GM12878 (cell line): ENCODE measurements at regions not wholly inside any gene's neighbourhood (a gene's known extent, or its start where the extent isn't known, plus 50 kb on each side); places are given as distances from the start of the nearest gene placed in this dataset.

Experiments used
- ATAC-seq: fragments of 200-7000 bp; cut with Tn5 transposase; 3 replicates; pipeline ENCODE4 v1.9.1; 2020; ENCODE audit warnings: mild to moderate bottlenecking, moderate library complexity
- BruUV-seq: library from RNA; stranded (reverse); fragments of 400-500 nt; replicated peaks from 2 replicates; lab custom pipeline; 2021; lab: Mats Ljungman, UMichigan
- CTCF ChIA-PET: fragments of 300-600 bp; sonication (Branson Sonifier 250); formaldehyde crosslinking; extraction: SDS; loops from one replicate; lab custom pipeline; 2021; ENCODE audit warnings: inconsistent platforms; lab: Yijun Ruan, JAX
- POLR2A ChIA-PET: fragments of 350-600 bp; formaldehyde crosslinking; extraction: SDS; loops from one replicate; lab custom pipeline; 2021; ENCODE audit warnings: inconsistent platforms; lab: Charles Lee
- RAD21 ChIA-PET: fragments of 300-600 bp; sonication (Branson Sonifier 250); formaldehyde crosslinking; loops from one replicate; lab custom pipeline; 2023; ENCODE audit warnings: antibody characterized with exemption; ENCODE audit not compliant: unreplicated experiment; lab: Charles Lee
- SMC1A ChIA-PET: fragments of 300-600 bp; sonication (Branson Sonifier 250); formaldehyde crosslinking; loops from one replicate; lab custom pipeline; 2023; ENCODE audit not compliant: unreplicated experiment, uncharacterized antibody; lab: Charles Lee
- DNase-seq: peaks from one replicate; pipeline ENCODE4 v3.0.0-alpha.2; 2011; ENCODE audit warnings: low read depth, low spot score
- FAIRE-seq: peaks from 3 replicates; lab custom pipeline; 2011; peaks lifted over from hg19 to GRCh38; lab: Jason Lieb, UNC
- H2AFZ ChIP-seq: 2 replicates; pipeline ENCODE4 v1.6.0; 2011; ENCODE audit warnings: low read depth, low read length, control low read depth; ENCODE audit not compliant: control insufficient read depth
- H3K27ac ChIP-seq: 2 replicates; pipeline ENCODE4 v1.5.1; 2011; ENCODE audit warnings: control low read depth; ENCODE audit not compliant: control insufficient read depth, insufficient read depth
- H3K27me3 ChIP-seq, 2 experiments: replicated peaks in 1 of 2; 2 replicates each; pipeline versions ENCODE4 v1.6.0 to v1.6.1; 2011; ENCODE audit warnings: low read length in 1 of 2; ENCODE audit not compliant: control insufficient read depth in 2 of 2, insufficient read depth in 2 of 2
- H3K36me3 ChIP-seq, 2 experiments: 2 replicates each; pipeline ENCODE4 v1.5.1; 2011; ENCODE audit warnings: low read length in 1 of 2; ENCODE audit not compliant: control insufficient read depth in 2 of 2, insufficient read depth in 2 of 2
- H3K4me1 ChIP-seq: 2 replicates; pipeline ENCODE4 v1.6.1; 2011; ENCODE audit warnings: mild to moderate bottlenecking, low read length, moderate library complexity, mixed read lengths; ENCODE audit not compliant: control insufficient read depth, insufficient read depth
- H3K4me2 ChIP-seq: 2 replicates; pipeline ENCODE4 v1.6.0; 2011; ENCODE audit warnings: control low read depth; ENCODE audit not compliant: control insufficient read depth, insufficient read depth
- H3K4me3 ChIP-seq: fragments of 200-600 bp; sonication (generic); 2 replicates; pipeline ENCODE4 v1.5.1; 2016
- H3K79me2 ChIP-seq: 2 replicates; pipeline ENCODE4 v1.6.0; 2011; ENCODE audit warnings: low read length; ENCODE audit not compliant: control insufficient read depth, insufficient read depth
- H3K9ac ChIP-seq: 2 replicates; pipeline ENCODE4 v1.8.0; 2011; ENCODE audit warnings: low read length, control low read depth, mixed read lengths; ENCODE audit not compliant: control insufficient read depth, insufficient read depth
- H3K9me3 ChIP-seq: replicated peaks from 3 replicates; pipeline ENCODE4 v1.5.1; 2011; ENCODE audit warnings: mild to moderate bottlenecking, low read length; ENCODE audit not compliant: control insufficient read depth, insufficient read depth
- H4K20me1 ChIP-seq: 2 replicates; pipeline ENCODE4 v1.6.0; 2011; ENCODE audit not compliant: control insufficient read depth, insufficient read depth
- BMI1 ChIP-seq: fragments of 450-650 bp; IDR thresholded peaks from 2 replicates; pipeline ENCODE4 v1.6.1; 2016; ENCODE audit warnings: mild to moderate bottlenecking, moderate library complexity, borderline replicate concordance
- CTCF ChIP-seq, 3 experiments: IDR thresholded peaks in 2 of 3; conservative IDR thresholded peaks in 1 of 3; 2 replicates each; pipeline ENCODE4 v1.5.1; 2011; ENCODE audit warnings: low read depth in 3 of 3, low read length in 3 of 3, mild to moderate bottlenecking in 3 of 3, control low read depth in 2 of 3, moderate library complexity in 2 of 3, inconsistent platforms in 1 of 3, mixed read lengths in 1 of 3; ENCODE audit not compliant: control insufficient read depth in 2 of 3, insufficient read depth in 1 of 3; ENCODE audit errors: extremely low read depth in 1 of 3
- HDGF ChIP-seq: fragments of 450-650 bp; IDR thresholded peaks from 2 replicates; pipeline ENCODE4 v1.6.1; 2016; ENCODE audit warnings: antibody characterized with exemption
- JUND ChIP-seq: IDR thresholded peaks from 2 replicates; pipeline ENCODE4 v1.6.1; 2012; ENCODE audit warnings: low read depth, mild to moderate bottlenecking, low read length, improper control_type of control experiment, moderate library complexity
- KDM1A ChIP-seq: fragments of 200-600 bp; sonication (generic); IDR thresholded peaks from 2 replicates; pipeline ENCODE4 v1.6.1; 2016; ENCODE audit warnings: borderline replicate concordance
- MAX ChIP-seq: IDR thresholded peaks from 2 replicates; pipeline ENCODE4 v1.6.1; 2012; ENCODE audit warnings: low read depth, low read length, improper control_type of control experiment
- MTA2 ChIP-seq: fragments of 450-650 bp; IDR thresholded peaks from 2 replicates; pipeline ENCODE4 v1.6.1; 2016; ENCODE audit warnings: low read depth, mild to moderate bottlenecking, moderate library complexity
- PML ChIP-seq: IDR thresholded peaks from 2 replicates; pipeline ENCODE4 v1.6.1; 2012; ENCODE audit warnings: low read length, inconsistent platforms
- POLR2AphosphoS5 ChIP-seq: IDR thresholded peaks from 2 replicates; pipeline ENCODE4 v1.6.1; 2011; ENCODE audit warnings: mild to moderate bottlenecking, low read length, inconsistent platforms
- RELA ChIP-seq: fragments of 450-650 bp; IDR thresholded peaks from 2 replicates; pipeline ENCODE4 v1.8.0; 2014; ENCODE audit warnings: borderline replicate concordance; ENCODE audit not compliant: partially characterized antibody
- RFX5 ChIP-seq: IDR thresholded peaks from 2 replicates; pipeline ENCODE4 v1.6.1; 2011; ENCODE audit warnings: low read depth, low read length, improper control_type of control experiment
- SIN3A ChIP-seq: IDR thresholded peaks from 2 replicates; pipeline ENCODE4 v1.6.1; 2012; ENCODE audit warnings: low read depth, low read length, improper control_type of control experiment
- SMC3 ChIP-seq: IDR thresholded peaks from 2 replicates; pipeline ENCODE4 v1.6.1; 2011; ENCODE audit warnings: low read length, improper control_type of control experiment, borderline replicate concordance
- TAF1 ChIP-seq: IDR thresholded peaks from 2 replicates; pipeline ENCODE4 v1.6.1; 2011; ENCODE audit warnings: mild to moderate bottlenecking, low read depth, low read length, borderline replicate concordance
- TCF3 ChIP-seq: IDR thresholded peaks from 2 replicates; pipeline ENCODE4 v1.6.1; 2012; ENCODE audit warnings: low read depth, mild to moderate bottlenecking, low read length, borderline replicate concordance; ENCODE audit not compliant: insufficient read depth
- USF1 ChIP-seq: IDR thresholded peaks from 2 replicates; pipeline ENCODE4 v1.6.1; 2011; ENCODE audit warnings: borderline replicate concordance, low read depth, mild to moderate bottlenecking, moderate library complexity, mixed read lengths, low read length; ENCODE audit not compliant: insufficient read depth; ENCODE audit errors: extremely low read length
- WGBS: methylation state at CpG from one replicate; pipeline ENCODE4 v1.1.6; 2016; ENCODE audit warnings: low lambda C conversion rate; ENCODE audit not compliant: insufficient replicate concordance, insufficient coverage; ENCODE audit errors: missing lambda C conversion rate; 5-methylcytosine and 5-hydroxymethylcytosine counted together
- in situ Hi-C: fragments of 300-500 bp; cut with MboI; formaldehyde crosslinking; loops from 9 replicates; pipeline ENCODE4 v1.14.3; 2018; ENCODE audit warnings: mixed read lengths
- intact Hi-C: fragments of 100-400 bp; cut with micrococcal nuclease; formaldehyde crosslinking; loops from one replicate; pipeline ENCODE4 v1.14.2; 2022; ENCODE audit not compliant: unreplicated experiment
- TF ChIP-seq, protein P1 (sequence below): IDR thresholded peaks from 2 replicates; pipeline ENCODE4 v1.6.1; 2011; ENCODE audit warnings: mild to moderate bottlenecking, low read depth, low read length, moderate library complexity; ENCODE audit not compliant: insufficient replicate concordance
- TF ChIP-seq, protein P2 (sequence below): fragments of 450-650 bp; IDR thresholded peaks from 2 replicates; pipeline ENCODE4 v1.6.1; 2018; ENCODE audit warnings: mild to moderate bottlenecking, low read depth, moderate library complexity; ENCODE audit not compliant: partially characterized antibody

DNA sequence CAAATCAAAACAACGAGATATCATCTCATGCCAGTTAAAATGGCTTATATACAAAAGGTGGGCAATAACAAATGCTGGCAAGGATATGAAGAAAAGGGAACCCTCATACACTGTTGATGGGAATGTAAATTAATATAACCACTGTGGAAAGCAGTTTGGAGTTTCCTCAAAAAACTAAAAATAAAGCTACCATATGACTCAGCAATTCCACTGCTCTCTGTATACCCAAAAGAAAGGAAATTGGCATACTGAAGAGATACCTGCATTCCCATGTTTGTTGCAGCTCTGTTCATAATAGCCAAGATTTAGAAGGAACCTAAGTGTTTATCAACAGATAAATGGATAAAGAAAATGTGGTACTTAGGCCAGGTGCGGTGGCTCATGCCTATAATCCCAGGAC, 124.8 kb downstream of the MSTN start:
- no peaks in the 10 kb centered on the region for H3K79me2 ChIP-seq
- BruUV-seq = no TSS peak
- RAD21 ChIA-PET = no interaction called here
- no peak overlapping the region for H2AFZ ChIP-seq
- TF ChIP-seq MTA2 (no peak), HDGF (no peak), POLR2AphosphoS5 (no peak), SMC3 (no peak), USF1 (no peak), RFX5 (no peak), PML (no peak), RELA (no peak), KDM1A (no peak), JUND (no peak), CTCF (IDR thresholded peaks at IDR 0.05 in 2 of 3, conservative IDR thresholded peaks at IDR 0.05 in 1 of 3; ENCODE audit: control insufficient read depth in 2 of 3, extremely low read depth in 1 of 3, insufficient read depth in 1 of 3, low read depth in 3 of 3, low read length in 3 of 3) (no peak), BMI1 (no peak), TCF3 (no peak), MAX (no peak), SIN3A (no peak), TAF1 (no peak)
- TF ChIP-seq, protein P1, sequence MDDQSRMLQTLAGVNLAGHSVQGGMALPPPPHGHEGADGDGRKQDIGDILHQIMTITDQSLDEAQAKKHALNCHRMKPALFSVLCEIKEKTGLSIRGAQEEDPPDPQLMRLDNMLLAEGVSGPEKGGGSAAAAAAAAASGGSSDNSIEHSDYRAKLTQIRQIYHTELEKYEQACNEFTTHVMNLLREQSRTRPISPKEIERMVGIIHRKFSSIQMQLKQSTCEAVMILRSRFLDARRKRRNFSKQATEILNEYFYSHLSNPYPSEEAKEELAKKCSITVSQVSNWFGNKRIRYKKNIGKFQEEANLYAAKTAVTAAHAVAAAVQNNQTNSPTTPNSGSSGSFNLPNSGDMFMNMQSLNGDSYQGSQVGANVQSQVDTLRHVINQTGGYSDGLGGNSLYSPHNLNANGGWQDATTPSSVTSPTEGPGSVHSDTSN = no peak
- TF ChIP-seq, protein P2, sequence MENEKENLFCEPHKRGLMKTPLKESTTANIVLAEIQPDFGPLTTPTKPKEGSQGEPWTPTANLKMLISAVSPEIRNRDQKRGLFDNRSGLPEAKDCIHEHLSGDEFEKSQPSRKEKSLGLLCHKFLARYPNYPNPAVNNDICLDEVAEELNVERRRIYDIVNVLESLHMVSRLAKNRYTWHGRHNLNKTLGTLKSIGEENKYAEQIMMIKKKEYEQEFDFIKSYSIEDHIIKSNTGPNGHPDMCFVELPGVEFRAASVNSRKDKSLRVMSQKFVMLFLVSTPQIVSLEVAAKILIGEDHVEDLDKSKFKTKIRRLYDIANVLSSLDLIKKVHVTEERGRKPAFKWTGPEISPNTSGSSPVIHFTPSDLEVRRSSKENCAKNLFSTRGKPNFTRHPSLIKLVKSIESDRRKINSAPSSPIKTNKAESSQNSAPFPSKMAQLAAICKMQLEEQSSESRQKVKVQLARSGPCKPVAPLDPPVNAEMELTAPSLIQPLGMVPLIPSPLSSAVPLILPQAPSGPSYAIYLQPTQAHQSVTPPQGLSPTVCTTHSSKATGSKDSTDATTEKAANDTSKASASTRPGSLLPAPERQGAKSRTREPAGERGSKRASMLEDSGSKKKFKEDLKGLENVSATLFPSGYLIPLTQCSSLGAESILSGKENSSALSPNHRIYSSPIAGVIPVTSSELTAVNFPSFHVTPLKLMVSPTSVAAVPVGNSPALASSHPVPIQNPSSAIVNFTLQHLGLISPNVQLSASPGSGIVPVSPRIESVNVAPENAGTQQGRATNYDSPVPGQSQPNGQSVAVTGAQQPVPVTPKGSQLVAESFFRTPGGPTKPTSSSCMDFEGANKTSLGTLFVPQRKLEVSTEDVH = no peak
- TF ChIP-seq, all 136 proteins: peak for 0
- ChIA-PET SMC1A (no interaction called here), POLR2A (no interaction called here), CTCF (interaction anchor here (1.2 kb wide), 2 partner anchors 11 to 41 kb away, joined by 3 read pairs; no protein-coding TSS in a partner anchor)
- Histone ChIP-seq H3K9ac (no peak overlapping the region), H3K4me3 (no peak overlapping the region), H3K27ac (no peak overlapping the region), H3K27me3 (no peaks in the 10 kb centered on the region), H3K4me2 (no peak overlapping the region), H4K20me1 (no peaks in the 10 kb centered on the region), H3K9me3 (no peaks in the 10 kb centered on the region; the same call in 1 of the 3 replicates), H3K36me3 (no peaks in the 10 kb centered on the region), H3K4me1 (peaks cover 9% of the 10 kb centered on the region; the same call in 1 of the 2 replicates)
- FAIRE-seq (no peak), DNase-seq (no peak), ATAC-seq (no peak)
- in situ Hi-C loops = no loop called here
- WGBS = 66% methylated on average over 2 of the region's 2 CpGs
- intact Hi-C loops = no loop called here
